ENCODE measurements at regions not wholly inside any gene's neighbourhood (a gene's known extent, or its start where the extent isn't known, plus 50 kb on each side); places are given as distances from the start of the nearest gene placed in this dataset.
A peak's percentile ranks its signal among the peaks of the same experiment; 100 is the strongest.
"Not testable (repeated sequence)": the region's sequence is repeated elsewhere in the genome, so short reads cannot be mapped to it uniquely, and the experiment has no call there.

GRCh38 chr15:70523192-70523591 is 240.2 kb downstream of the UACA start:
- DNase-seq, result no peak

GRCh38 chr15:70522323-70522966 is 240.9 kb downstream of the UACA start:
- DNase-seq, result no peak

- DNase-seq, result no peak
Observed at GRCh38 chr15:70521576-70522322, 241.6 kb downstream of the UACA start.

GRCh38 chr15:70519616-70520015 is 243.7 kb downstream of the UACA start:
- DNase-seq, result no peak

- no peak for DNase-seq
Observed at GRCh38 chr15:70519004-70519365, 244.4 kb downstream of the UACA start.

GRCh38 chr15:70518201-70519003 is 245.0 kb downstream of the UACA start:
- no peak for DNase-seq

GRCh38 chr15:70517194-70517590 is 246.2 kb downstream of the UACA start:
- no peak for DNase-seq

GRCh38 chr15:70516408-70517193 is 246.8 kb downstream of the UACA start:
- no peak for DNase-seq

- DNase-seq, result no peak
Observed at GRCh38 chr15:70514251-70514650, 249.1 kb downstream of the UACA start.

GRCh38 chr15:70513819-70514218 is 249.5 kb downstream of the UACA start:
- DNase-seq, result no peak

GRCh38 chr15:70512772-70513362 is 250.5 kb downstream of the UACA start:
- DNase-seq, result peak; percentile 46

- not testable (repeated sequence) for DNase-seq
Observed at GRCh38 chr15:70511972-70512587, 251.3 kb downstream of the UACA start.

- DNase-seq, result no peak
Observed at GRCh38 chr15:70510433-70510832, 252.9 kb downstream of the UACA start.

- no peak for DNase-seq
Observed at GRCh38 chr15:70509731-70510143, 253.6 kb downstream of the UACA start.

GRCh38 chr15:70509282-70509662 is 254.1 kb downstream of the UACA start:
- no peak for DNase-seq

GRCh38 chr15:70508561-70509281 is 254.6 kb downstream of the UACA start:
- DNase-seq, result peak; percentile 89

- no peak for DNase-seq
Observed at GRCh38 chr15:70507772-70508371, 255.5 kb downstream of the UACA start.

GRCh38 chr15:70505936-70506912 is 257.1 kb downstream of the UACA start:
- no peak for DNase-seq

GRCh38 chr15:70505411-70505919 is 257.9 kb downstream of the UACA start:
- DNase-seq, result peak; percentile 79

Measured in fibroblast of skin of scalp (primary cell).